HG03571 (cell line): ENCODE measurements at regions not wholly inside any gene's neighbourhood (a gene's known extent, or its start where the extent isn't known, plus 50 kb on each side); places are given as distances from the start of the nearest gene placed in this dataset.
"Not testable (repeated sequence)": the region's sequence is repeated elsewhere in the genome, so short reads cannot be mapped to it uniquely, and the experiment has no call there.

Experiments used
- ATAC-seq: cut with Tn5 transposase; IDR thresholded peaks from one replicate; pipeline ENCODE4 v1.9.1; 2021; ENCODE audit not compliant: unreplicated experiment

DNA sequence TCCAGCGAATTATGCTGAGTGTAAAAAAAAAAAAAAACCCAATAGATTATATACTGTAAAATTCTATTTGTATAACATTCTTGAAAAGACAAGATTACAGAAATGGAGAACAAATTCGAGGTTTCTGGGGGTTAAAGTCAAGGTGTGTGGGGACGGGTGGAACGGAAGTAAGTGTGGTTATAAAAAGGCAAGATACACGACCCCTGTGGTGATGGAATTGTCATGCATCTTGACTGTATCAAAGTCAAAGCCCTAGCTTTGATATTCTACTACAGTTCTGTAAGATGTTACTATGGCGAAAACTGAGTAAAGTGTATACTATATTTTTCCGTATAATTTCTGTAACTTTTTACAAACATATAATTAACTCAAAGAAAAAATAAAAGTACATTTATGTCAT is 718.2 kb upstream of the PCDH15 start:
- no peak for ATAC-seq

GRCh38 chr10:55518416-55518815 is 717.4 kb upstream of the PCDH15 start:
- ATAC-seq: not testable (repeated sequence)

- ATAC-seq: no peak
Observed at GRCh38 chr10:55509168-55509567, 708.1 kb upstream of the PCDH15 start.

DNA sequence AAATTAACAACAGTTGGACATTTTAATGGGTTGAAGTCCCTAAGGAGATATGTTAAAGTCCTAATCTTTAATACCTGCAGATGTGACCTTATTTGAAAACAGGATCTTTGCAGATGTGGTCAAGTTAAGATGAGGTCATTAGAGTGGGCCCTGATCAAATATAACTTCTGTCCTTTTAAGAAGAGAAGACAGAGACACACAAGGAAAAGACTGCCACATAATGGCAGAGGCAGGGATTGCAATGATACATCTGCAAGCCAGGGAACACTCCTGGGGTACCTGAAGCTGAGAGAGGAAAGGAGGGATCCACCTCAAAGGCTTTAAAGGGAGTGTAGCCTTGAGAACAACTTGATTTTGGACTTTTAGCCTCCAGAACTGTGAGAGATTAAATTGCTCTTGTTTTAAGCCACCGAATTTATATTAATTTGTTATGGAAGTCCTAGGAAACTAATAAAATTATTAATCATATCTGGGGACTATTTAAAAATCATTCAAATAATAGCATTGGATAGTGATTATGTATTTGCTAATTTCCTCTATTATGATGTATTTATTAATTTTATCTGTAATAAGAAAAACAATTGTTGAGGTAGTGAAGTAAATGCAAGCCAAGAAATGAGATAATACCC is 700.0 kb upstream of the PCDH15 start:
- ATAC-seq: no peak

GRCh38 chr10:55497893-55498499 is 697.0 kb upstream of the PCDH15 start:
- no peak for ATAC-seq

DNA sequence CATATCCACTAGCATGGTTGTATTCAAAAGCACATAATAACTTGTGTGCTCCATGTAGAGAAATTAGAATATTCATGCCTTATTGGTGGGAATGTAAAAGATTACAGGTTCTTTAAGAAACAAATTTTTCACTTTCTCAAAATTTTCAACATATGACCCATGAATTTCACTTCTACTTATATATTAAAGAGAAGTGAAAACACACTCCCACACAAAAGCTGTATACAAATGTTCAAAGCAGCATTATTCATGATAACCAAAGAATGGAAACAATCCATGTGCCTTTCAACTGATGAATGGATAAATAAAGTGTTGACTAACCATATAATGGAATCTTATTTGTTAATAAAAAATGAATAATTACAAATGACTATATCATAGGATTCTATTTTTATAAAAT is 694.5 kb upstream of the PCDH15 start:
- no peak for ATAC-seq

GRCh38 chr10:55491712-55492111 is 690.7 kb upstream of the PCDH15 start:
- no peak for ATAC-seq

DNA sequence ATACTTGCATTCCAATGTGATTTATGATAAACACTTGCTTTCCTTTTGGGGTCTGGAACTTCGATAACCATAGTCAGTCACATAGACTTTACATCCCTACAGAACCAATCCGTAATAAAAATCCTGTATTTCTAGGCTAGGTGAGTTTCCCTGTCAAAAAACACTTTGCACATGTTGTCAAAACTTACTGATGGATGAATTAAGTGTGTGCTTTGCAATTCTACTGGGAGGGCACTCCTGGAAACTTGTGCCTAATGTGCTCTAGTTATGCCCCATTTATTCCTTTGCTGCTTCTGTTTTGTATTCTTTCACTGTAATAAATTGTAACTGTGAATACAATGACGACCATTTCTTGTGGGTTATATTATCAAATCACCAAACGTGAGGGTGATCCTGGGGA is 684.8 kb upstream of the PCDH15 start:
- ATAC-seq: no peak

DNA sequence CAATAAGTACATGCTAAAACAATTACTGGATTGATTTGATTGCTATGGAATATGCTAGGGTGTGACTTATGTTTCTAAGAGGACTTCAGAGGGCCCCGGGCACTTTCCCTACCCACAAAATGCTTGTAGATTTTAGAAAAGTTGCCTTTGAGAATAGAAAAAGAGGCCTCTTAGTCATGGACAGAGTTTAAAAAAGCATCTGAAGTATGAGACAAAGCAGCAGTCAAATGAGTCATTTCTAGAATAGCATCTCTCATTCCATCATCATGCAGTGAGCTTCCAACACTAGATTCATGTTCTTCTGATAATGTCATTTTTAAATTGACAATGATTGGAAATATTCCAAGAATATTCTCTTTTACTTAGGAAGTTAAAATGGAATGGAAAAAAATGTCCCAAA is 675.1 kb upstream of the PCDH15 start:
- ATAC-seq: no peak

DNA sequence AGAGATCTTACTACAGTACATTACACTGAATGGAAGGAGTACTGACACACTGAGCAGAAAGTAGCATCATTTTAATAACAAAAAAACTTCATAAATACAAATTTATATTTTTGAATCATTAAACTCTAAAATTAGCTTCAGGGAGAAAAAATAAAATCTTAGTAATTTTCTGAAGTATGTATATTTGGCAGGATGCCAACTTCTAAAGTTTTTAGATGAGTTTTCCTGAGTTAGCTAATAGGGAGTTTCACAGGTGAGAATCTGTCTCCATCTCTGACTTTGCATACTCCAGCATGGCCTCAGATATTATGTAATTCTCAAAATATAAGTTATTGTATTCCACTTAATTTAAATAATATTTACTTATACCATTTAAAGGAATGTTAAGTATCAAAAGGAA is 673.2 kb upstream of the PCDH15 start:
- no peak for ATAC-seq

DNA sequence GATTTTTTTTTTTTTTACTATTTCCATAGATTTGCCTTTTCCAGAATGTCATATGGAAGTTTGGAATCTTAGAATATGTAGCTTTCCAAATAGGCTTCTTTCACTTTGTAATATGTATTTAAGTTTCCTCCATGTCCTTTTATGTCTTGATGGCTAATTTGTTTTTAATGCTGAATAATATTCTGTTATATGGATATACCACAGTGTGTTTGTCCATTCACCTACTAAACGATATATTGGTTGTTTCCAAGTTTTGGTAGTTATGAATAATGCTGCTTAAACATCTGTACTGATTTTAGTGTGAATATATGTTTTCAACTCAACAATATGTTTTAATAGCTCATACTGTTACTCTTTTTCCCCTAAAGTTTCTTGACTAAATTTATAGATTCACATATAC is 669.8 kb upstream of the PCDH15 start:
- ATAC-seq: no peak

DNA sequence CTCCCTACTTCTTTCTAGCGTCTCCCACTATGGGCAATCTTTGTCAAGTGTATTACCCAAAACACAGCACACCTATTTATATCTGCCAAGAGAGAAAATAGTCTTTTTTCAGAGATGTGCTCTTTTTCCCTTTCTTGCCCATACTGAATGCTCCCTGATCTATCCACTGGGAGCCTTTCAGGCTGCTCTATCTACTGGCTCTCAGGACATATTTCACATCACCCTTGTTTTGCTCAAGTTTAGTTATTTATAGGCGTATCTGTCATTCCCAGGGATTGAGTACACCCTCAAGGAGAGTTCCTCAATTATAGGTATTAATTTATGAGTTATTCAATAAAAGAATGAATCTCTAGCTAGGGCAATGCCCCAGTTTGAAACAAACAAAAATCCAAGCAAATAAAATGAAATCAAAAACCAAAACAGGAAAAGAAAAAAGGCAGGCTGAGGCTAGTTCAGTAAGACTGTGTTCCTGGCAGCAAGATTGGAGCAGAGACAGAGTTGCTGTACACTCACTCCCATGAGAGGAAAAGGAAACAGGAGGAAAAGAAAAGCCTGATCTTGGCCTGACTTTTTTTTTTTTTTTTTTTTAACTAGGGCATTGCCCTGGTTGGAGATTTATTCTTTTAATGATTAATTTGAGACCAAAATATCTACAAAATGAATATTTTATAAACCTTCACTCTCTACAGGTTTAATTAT is 665.9 kb upstream of the PCDH15 start:
- ATAC-seq: no peak

- ATAC-seq: no peak
Observed at GRCh38 chr10:55464083-55464482, 663.1 kb upstream of the PCDH15 start.

GRCh38 chr10:55460008-55460407 is 659.0 kb upstream of the PCDH15 start:
- ATAC-seq: no peak

- no peak for ATAC-seq
Observed at GRCh38 chr10:55449981-55450380, 649.0 kb upstream of the PCDH15 start.

DNA sequence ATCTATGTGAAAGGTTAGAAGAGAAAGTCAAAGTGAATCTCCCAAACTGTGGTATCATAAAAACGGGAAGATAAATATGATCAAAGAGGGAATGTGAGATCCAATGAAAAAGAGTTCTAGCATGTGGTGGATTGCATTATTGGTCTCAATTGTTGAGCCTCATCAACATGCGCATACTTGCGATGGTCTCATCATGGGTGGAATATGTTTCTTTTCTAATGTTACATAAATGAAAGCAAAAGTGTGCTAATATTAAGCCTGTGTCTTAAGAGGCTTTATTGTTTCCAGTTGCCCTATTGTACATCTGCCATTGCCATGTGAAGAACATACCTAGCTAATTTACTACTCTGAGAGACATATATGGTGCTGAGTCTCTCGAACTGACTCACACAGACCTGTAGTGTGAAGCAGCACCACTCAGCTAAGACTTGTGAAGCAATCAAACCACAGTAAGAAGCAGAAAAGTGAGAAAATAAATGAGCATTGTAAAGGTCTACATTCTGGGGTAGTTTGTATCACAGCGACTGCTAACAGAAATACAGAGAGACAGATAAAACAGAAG is 645.5 kb upstream of the PCDH15 start:
- ATAC-seq: no peak

DNA sequence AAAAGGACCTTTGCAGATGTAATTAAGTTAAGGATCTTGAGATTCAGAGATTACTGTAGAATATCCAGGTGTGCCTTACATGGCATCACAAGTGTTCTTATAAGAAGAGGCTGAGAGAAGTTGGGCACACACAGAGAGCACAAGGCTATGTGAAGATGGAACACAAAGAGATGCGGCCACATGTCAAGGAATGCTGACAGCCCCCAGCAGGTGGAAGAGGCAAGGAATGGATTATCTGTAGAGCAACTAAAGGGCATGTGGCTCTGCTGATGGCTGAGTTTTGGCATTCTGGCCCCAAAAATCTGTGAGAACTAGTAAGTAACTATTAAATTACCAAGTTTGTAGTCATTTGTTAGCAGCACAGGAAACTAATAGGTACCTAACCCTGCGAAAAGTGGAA is 640.7 kb upstream of the PCDH15 start:
- no peak for ATAC-seq

- ATAC-seq: no peak
Observed at GRCh38 chr10:55426138-55426537, 625.1 kb upstream of the PCDH15 start.

GRCh38 chr10:55410415-55410885 is 609.4 kb upstream of the PCDH15 start:
- no peak for ATAC-seq

DNA sequence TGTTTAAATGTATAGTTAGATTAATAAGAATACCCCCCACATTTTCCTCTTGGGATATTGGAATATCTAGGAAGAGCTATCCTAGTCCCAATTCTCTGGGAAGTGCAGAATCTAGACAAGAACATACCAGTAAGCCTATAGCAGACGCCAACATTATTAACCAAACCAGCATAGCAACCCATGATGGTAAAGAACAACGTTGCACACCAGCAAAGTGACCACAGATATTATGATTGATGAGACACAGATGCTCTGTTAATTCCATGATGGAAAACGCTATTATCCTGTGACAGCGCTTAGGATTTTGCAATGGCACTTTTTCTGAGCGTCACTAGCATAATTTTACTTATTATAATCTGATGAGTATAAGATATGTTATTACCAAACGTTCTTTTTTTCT is 603.1 kb upstream of the PCDH15 start:
- ATAC-seq: no peak

DNA sequence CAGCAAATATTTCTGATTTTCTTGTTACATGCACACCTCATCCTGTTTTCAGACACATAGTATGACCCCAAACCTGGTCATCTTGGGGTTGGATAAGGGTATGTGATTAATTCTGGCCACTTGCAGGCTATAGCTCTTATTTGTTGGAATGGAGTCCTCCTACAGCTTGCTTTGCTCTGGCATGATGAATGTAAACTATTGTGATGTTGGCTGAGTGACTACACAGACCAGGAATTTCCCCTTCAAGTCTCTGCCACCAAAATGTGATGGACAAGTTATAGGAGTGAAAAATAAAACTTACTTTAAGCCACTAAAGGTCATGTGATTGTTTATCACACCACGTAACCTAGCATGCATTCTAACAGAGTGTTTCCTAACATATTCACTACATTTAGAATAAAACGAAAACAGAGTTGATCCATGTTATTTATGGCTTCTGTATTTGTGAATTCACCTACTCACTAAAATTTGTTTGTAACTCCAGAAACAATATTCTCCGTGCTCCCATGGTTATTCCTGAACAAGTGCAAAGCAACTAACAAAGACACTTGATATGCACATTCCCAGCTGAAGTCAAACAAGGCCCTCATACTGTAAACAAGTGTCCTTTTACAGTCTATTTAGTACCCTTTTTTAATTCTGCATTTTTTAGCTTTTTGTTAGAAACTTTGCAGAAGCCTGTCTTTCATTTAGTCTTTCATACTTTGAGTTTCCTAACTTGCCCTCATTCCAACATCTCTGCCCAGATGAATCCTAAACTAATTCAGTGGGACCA is 599.2 kb upstream of the PCDH15 start:
- no peak for ATAC-seq
